ENCODE measurements at regions not wholly inside any gene's neighbourhood (a gene's known extent, or its start where the extent isn't known, plus 50 kb on each side); places are given as distances from the start of the nearest gene placed in this dataset.

DNA sequence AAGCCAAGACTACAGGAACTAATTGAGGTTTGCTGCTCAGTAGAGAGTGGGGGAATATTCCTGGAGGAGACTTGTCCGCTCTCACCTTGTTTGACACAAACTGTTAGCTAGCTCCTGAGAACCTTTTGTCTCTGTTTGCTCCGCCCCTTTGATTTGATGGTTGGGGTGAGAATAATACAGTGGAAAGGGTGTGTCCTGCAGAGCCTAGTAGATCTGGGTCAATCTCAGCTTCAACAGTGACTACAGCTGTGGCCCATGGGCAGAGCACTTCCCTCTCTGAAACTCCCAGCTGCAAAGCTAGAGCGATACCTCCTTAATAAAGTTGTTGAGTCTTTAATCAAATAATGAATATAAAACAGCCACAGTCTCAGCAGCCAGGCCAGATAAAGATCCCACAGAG is 576.7 kb downstream of the DIAPH3 start:
- no peak for DNase-seq
- ChIA-PET CTCF (no interaction called here), POLR2A (ENCODE audit: unreplicated experiment) (no interaction called here)
- intact Hi-C loops (cut with micrococcal nuclease; ENCODE audit: unreplicated experiment): no loop called here
- no TSS peak for BruUV-seq (replicated peaks)
- no peaks in the 10 kb centered on the region for H3K9me2 ChIP-seq (ENCODE audit: insufficient read depth)
- no peaks in the 10 kb centered on the region for H3K27me3 ChIP-seq (ENCODE audit: insufficient read depth, low read depth)
- no peak overlapping the region for H3K4me3 ChIP-seq
- H3K27ac ChIP-seq: no peak overlapping the region
- H3F3A ChIP-seq (ENCODE audit: insufficient read depth, low read depth): no peaks in the 10 kb centered on the region
- no peak overlapping the region for H3K4me2 ChIP-seq
- H3K36me3 ChIP-seq (ENCODE audit: low read depth): no peaks in the 10 kb centered on the region
- H3K4me1 ChIP-seq (replicated peaks; ENCODE audit: insufficient read depth): no peaks in the 10 kb centered on the region
- H2AFZ ChIP-seq: no peak overlapping the region
- no peaks in the 10 kb centered on the region for H3K79me2 ChIP-seq (ENCODE audit: low read depth)
- no peaks in the 10 kb centered on the region for H4K20me1 ChIP-seq (ENCODE audit: insufficient read depth)
- no peak for TF ChIP-seq EZH2 (IDR thresholded peaks at IDR 0.05; ENCODE audit: low read depth)
- no peak for TF ChIP-seq CTCF (conservative IDR thresholded peaks at IDR 0.05)
- no peaks in the 10 kb centered on the region for H3K9me3 ChIP-seq (ENCODE audit: insufficient read depth, low read depth)

DNA sequence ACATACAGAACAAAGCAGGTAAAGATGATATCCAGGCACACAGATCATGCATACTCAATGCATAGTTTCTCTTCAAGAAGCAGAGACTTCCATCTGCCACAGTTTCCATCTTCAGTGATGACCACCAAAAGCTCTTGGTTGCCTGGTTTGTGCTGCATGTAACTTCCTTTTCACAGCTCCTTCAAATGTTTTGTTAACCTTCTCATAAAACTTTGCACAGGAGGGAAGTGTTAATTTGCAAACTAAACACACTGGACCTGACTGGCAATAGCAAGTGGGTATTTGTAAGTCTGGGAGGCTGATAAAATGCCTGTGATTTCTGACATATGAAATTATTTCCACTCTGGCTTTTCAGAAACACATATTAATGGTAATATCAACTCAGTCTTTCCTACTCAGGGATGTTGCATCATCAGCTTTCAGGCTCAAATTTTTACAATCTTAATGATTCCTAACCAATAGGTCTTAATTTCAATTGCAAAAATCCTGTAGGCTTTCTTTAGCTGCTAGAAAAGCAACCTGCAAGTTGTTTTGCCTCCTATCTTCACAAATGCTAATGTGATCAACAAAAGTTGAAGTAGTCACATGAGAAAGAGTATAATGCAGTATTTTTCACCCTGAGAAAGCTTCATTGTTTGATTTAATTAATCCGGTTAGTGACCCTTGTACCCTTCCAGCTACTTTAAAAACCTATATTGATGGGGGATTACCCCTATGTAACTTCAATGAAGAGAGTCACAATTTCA is 575.6 kb downstream of the DIAPH3 start:
- no peak overlapping the region for H3K4me3 ChIP-seq
- no peaks in the 10 kb centered on the region for H3K9me2 ChIP-seq (ENCODE audit: insufficient read depth)
- H3K36me3 ChIP-seq (ENCODE audit: low read depth): no peaks in the 10 kb centered on the region
- ChIA-PET POLR2A (ENCODE audit: unreplicated experiment) (no interaction called here), CTCF (no interaction called here)
- H2AFZ ChIP-seq: no peak overlapping the region
- H3K9me3 ChIP-seq (ENCODE audit: insufficient read depth, low read depth): no peaks in the 10 kb centered on the region
- BruUV-seq (replicated peaks): no TSS peak
- no peaks in the 10 kb centered on the region for H3K79me2 ChIP-seq (ENCODE audit: low read depth)
- no peaks in the 10 kb centered on the region for H4K20me1 ChIP-seq (ENCODE audit: insufficient read depth)
- no peaks in the 10 kb centered on the region for H3K27me3 ChIP-seq (ENCODE audit: insufficient read depth, low read depth)
- TF ChIP-seq CTCF (conservative IDR thresholded peaks at IDR 0.05) (no peak), EZH2 (IDR thresholded peaks at IDR 0.05; ENCODE audit: low read depth) (no peak)
- H3K27ac ChIP-seq: no peak overlapping the region
- no peaks in the 10 kb centered on the region for H3F3A ChIP-seq (ENCODE audit: insufficient read depth, low read depth)
- no peak overlapping the region for H3K4me2 ChIP-seq
- intact Hi-C loops (cut with micrococcal nuclease; ENCODE audit: unreplicated experiment): no loop called here
- no peaks in the 10 kb centered on the region for H3K4me1 ChIP-seq (replicated peaks; ENCODE audit: insufficient read depth)
- no peak for DNase-seq

GRCh38 chr13:59588717-59589067 is 575.0 kb downstream of the DIAPH3 start:
- no peaks in the 10 kb centered on the region for H3K9me2 ChIP-seq (ENCODE audit: insufficient read depth)
- CTCF ChIA-PET: no interaction called here
- no peak for DNase-seq
- TF ChIP-seq EZH2 (IDR thresholded peaks at IDR 0.05; ENCODE audit: low read depth): no peak
- TF ChIP-seq CTCF (conservative IDR thresholded peaks at IDR 0.05): no peak
- no peak overlapping the region for H2AFZ ChIP-seq
- no peaks in the 10 kb centered on the region for H3K9me3 ChIP-seq (ENCODE audit: insufficient read depth, low read depth)
- H3K4me3 ChIP-seq: no peak overlapping the region
- no peak overlapping the region for H3K27ac ChIP-seq
- intact Hi-C loops (cut with micrococcal nuclease; ENCODE audit: unreplicated experiment): no loop called here
- H3F3A ChIP-seq (ENCODE audit: insufficient read depth, low read depth): no peaks in the 10 kb centered on the region
- H3K27me3 ChIP-seq (ENCODE audit: insufficient read depth, low read depth): no peaks in the 10 kb centered on the region
- no peaks in the 10 kb centered on the region for H4K20me1 ChIP-seq (ENCODE audit: insufficient read depth)
- H3K4me1 ChIP-seq (replicated peaks; ENCODE audit: insufficient read depth): no peaks in the 10 kb centered on the region
- POLR2A ChIA-PET (ENCODE audit: unreplicated experiment): no interaction called here
- H3K4me2 ChIP-seq: no peak overlapping the region
- no peaks in the 10 kb centered on the region for H3K79me2 ChIP-seq (ENCODE audit: low read depth)
- no peaks in the 10 kb centered on the region for H3K36me3 ChIP-seq (ENCODE audit: low read depth)
- no TSS peak for BruUV-seq (replicated peaks)
